GM18517 (cell line): ENCODE measurements at regions not wholly inside any gene's neighbourhood (a gene's known extent, or its start where the extent isn't known, plus 50 kb on each side); places are given as distances from the start of the nearest gene placed in this dataset.
"Not testable (repeated sequence)": the region's sequence is repeated elsewhere in the genome, so short reads cannot be mapped to it uniquely, and the experiment has no call there.

Experiments
- ATAC-seq: cut with Tn5 transposase; IDR thresholded peaks from one replicate; pipeline ENCODE4 v1.9.1; 2021; ENCODE audit warnings: mild to moderate bottlenecking, moderate library complexity; ENCODE audit not compliant: unreplicated experiment

GRCh38 chr2:150271952-150272802, 215.3 kb downstream of the RND3 start:
- ATAC-seq, result no peak

GRCh38 chr2:150267651-150268415, 219.6 kb downstream of the RND3 start:
- ATAC-seq, result no peak

- ATAC-seq, result no peak
Observed at GRCh38 chr2:150266931-150267330, 220.5 kb downstream of the RND3 start.

GRCh38 chr2:150264442-150264841, 223.0 kb downstream of the RND3 start:
- no peak for ATAC-seq

- no peak for ATAC-seq
Observed at GRCh38 chr2:150261691-150262090, 225.8 kb downstream of the RND3 start.

- ATAC-seq, result no peak
Observed at GRCh38 chr2:150260636-150261035, 226.8 kb downstream of the RND3 start.

GRCh38 chr2:150259746-150260145, 227.7 kb downstream of the RND3 start:
- ATAC-seq, result no peak

GRCh38 chr2:150258781-150259307, 228.6 kb downstream of the RND3 start:
- no peak for ATAC-seq

- ATAC-seq, result no peak
Observed at GRCh38 chr2:150256736-150257135, 230.7 kb downstream of the RND3 start.

- no peak for ATAC-seq
Observed at GRCh38 chr2:150255528-150255927, 231.9 kb downstream of the RND3 start.

GRCh38 chr2:150249735-150250134, 237.7 kb downstream of the RND3 start:
- ATAC-seq, result not testable (repeated sequence)

- no peak for ATAC-seq
Observed at GRCh38 chr2:150247481-150247880, 240.0 kb downstream of the RND3 start.

GRCh38 chr2:150234787-150235446, 252.6 kb downstream of the RND3 start:
- ATAC-seq, result no peak

GRCh38 chr2:150232871-150233270, 254.6 kb downstream of the RND3 start:
- no peak for ATAC-seq

- ATAC-seq, result no peak
Observed at GRCh38 chr2:150232321-150232720, 255.1 kb downstream of the RND3 start.

- ATAC-seq, result no peak
Observed at GRCh38 chr2:150230616-150231015, 256.9 kb downstream of the RND3 start.

- ATAC-seq, result no peak
Observed at GRCh38 chr2:150230004-150230403, 257.5 kb downstream of the RND3 start.

- no peak for ATAC-seq
Observed at GRCh38 chr2:150228936-150229335, 258.5 kb downstream of the RND3 start.

GRCh38 chr2:150225030-150225429, 262.4 kb downstream of the RND3 start:
- no peak for ATAC-seq

GRCh38 chr2:150224321-150224720, 263.1 kb downstream of the RND3 start:
- ATAC-seq, result no peak

- no peak for ATAC-seq
Observed at GRCh38 chr2:150222942-150223341, 264.5 kb downstream of the RND3 start.
